Bronchial epithelial cell (primary cell): ENCODE measurements at regions not wholly inside any gene's neighbourhood (a gene's known extent, or its start where the extent isn't known, plus 50 kb on each side); places are given as distances from the start of the nearest gene placed in this dataset.

Experiments
- DNase-seq: peaks from one replicate; pipeline ENCODE4 v3.0.0-alpha.2; 2010; ENCODE audit warnings: low read depth
- FAIRE-seq: peaks from 2 replicates; lab custom pipeline; 2011; peaks lifted over from hg19 to GRCh38; lab: Jason Lieb, UNC
- H3K27me3 ChIP-seq: 2 replicates; pipeline ENCODE4 v1.5.1; 2011; ENCODE audit warnings: low read length; ENCODE audit not compliant: control insufficient read depth, insufficient read depth
- H3K36me3 ChIP-seq: 2 replicates; pipeline ENCODE4 v1.5.1; 2011; ENCODE audit warnings: low read length; ENCODE audit not compliant: control insufficient read depth, insufficient read depth
- H3K4me3 ChIP-seq: 2 replicates; pipeline ENCODE4 v1.5.1; 2011; ENCODE audit warnings: mild to moderate bottlenecking, low read depth, low read length, control low read depth
- TF ChIP-seq, protein P1 (sequence below): IDR thresholded peaks from 2 replicates; pipeline ENCODE4 v1.5.1; 2011; ENCODE audit warnings: mild to moderate bottlenecking, moderate library complexity, low read length, control low read depth, inconsistent platforms; ENCODE audit not compliant: insufficient read depth, severe bottlenecking

- FAIRE-seq: no peak
- no peak for DNase-seq
- no peaks in the 10 kb centered on the region for H3K27me3 ChIP-seq
- TF ChIP-seq, protein P1, sequence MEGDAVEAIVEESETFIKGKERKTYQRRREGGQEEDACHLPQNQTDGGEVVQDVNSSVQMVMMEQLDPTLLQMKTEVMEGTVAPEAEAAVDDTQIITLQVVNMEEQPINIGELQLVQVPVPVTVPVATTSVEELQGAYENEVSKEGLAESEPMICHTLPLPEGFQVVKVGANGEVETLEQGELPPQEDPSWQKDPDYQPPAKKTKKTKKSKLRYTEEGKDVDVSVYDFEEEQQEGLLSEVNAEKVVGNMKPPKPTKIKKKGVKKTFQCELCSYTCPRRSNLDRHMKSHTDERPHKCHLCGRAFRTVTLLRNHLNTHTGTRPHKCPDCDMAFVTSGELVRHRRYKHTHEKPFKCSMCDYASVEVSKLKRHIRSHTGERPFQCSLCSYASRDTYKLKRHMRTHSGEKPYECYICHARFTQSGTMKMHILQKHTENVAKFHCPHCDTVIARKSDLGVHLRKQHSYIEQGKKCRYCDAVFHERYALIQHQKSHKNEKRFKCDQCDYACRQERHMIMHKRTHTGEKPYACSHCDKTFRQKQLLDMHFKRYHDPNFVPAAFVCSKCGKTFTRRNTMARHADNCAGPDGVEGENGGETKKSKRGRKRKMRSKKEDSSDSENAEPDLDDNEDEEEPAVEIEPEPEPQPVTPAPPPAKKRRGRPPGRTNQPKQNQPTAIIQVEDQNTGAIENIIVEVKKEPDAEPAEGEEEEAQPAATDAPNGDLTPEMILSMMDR: no peak
- no peaks in the 10 kb centered on the region for H3K36me3 ChIP-seq
- no peak overlapping the region for H3K4me3 ChIP-seq
Observed at GRCh38 chrX:107566604-107567262, 61.6 kb upstream of the PRPS1 start.

DNA sequence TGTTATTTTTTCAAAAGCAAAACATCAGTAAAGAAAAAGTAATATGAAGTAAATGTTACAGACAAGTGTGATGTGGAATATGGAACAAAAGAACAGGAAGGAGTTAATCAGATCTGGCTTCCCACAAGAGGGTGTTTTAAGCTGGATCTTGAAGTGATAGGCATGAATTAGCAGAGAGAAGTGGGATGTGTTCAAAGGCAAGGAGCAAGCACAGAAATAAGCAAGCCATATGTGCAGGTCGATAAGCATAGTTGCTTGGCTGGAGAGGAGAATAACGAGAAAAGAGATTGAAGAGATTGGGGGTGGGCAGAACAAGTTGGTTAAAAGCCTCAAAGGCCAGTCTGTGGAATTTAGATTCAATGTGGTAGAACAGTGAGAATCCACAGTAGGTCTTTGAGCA lies 60.9 kb upstream of the PRPS1 start:
- DNase-seq (no peak), FAIRE-seq (no peak)
- TF ChIP-seq, protein P1: no peak
- Histone ChIP-seq H3K36me3 (no peaks in the 10 kb centered on the region), H3K4me3 (no peak overlapping the region), H3K27me3 (no peaks in the 10 kb centered on the region)

DNA sequence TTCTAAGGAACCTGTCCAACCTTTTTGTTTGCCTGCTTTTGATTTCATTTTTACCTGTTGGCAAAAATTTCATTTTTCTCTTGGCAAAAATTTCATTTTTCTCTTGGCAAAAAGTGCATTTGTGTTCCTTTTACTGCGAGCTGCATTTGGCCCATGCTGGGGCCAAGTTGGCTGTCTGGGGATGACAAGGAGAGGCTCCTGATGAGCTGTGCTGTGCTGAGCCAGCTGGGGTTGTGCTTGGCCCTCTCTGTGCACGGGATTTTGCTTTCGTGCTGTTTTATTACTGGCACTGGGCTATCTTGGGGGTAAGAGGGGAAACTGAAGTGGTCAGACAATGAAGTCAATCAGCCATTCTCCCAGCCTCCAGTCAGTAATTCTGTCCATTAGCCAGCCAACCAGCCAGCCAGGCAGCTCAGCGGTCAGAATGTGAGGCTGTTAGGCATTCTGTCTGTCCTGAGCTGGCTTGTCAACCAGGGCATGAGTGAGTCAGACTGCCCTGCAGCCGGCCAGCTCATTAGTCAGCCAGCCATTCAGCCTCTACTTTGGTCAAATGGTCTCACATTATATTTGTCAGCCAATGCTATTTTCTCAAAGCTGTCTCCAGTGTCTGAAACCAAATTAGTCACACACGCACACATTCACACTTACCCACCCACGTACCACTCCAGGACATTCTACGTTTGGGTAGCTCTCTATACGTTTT lies 56.9 kb upstream of the PRPS1 start:
- H3K4me3 ChIP-seq: no peak overlapping the region
- H3K27me3 ChIP-seq: no peaks in the 10 kb centered on the region
- TF ChIP-seq, protein P1: no peak
- DNase-seq (peak; percentile 94), FAIRE-seq (peak; percentile 86)
- H3K36me3 ChIP-seq: no peaks in the 10 kb centered on the region

DNA sequence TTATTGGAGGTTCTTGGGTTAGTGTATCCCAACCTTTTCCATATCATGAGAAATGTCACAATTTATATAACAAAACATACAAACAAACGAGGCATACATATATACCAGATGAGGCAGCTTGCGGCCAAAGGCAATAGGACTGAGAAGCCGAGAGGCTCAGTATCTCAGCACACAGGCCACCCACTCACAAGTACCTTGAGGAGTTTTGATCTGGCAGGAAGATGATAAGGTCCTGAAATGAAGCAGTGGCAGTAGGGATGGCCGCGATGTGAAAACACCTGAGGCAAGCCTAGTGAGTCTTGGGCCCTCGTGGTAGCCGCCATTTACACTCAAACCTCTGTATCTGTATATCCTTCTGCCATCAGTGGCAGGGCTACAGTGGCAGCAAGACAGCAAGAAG lies 55.3 kb upstream of the PRPS1 start:
- no peaks in the 10 kb centered on the region for H3K36me3 ChIP-seq
- TF ChIP-seq, protein P1: no peak
- DNase-seq (no peak), FAIRE-seq (no peak)
- no peak overlapping the region for H3K4me3 ChIP-seq
- H3K27me3 ChIP-seq: no peaks in the 10 kb centered on the region

- Histone ChIP-seq H3K36me3 (no peaks in the 10 kb centered on the region), H3K27me3 (no peaks in the 10 kb centered on the region), H3K4me3 (no peak overlapping the region)
- TF ChIP-seq, protein P1: no peak
- FAIRE-seq: peak; percentile 47
- DNase-seq: peak; percentile 82
Observed at GRCh38 chrX:107574054-107574683, 54.1 kb upstream of the PRPS1 start.
